NCI-H2171 treated with DMSO at 0.1 percent for 48 hours (cell line): ENCODE measurements at regions not wholly inside any gene's neighbourhood (a gene's known extent, or its start where the extent isn't known, plus 50 kb on each side); places are given as distances from the start of the nearest gene placed in this dataset.
"Not testable (repeated sequence)": the region's sequence is repeated elsewhere in the genome, so short reads cannot be mapped to it uniquely, and the experiment has no call there.

Experiments
- DNase-seq: peaks from one replicate; lab custom pipeline; 2025; lab: John Stamatoyannopoulos, UW

DNA sequence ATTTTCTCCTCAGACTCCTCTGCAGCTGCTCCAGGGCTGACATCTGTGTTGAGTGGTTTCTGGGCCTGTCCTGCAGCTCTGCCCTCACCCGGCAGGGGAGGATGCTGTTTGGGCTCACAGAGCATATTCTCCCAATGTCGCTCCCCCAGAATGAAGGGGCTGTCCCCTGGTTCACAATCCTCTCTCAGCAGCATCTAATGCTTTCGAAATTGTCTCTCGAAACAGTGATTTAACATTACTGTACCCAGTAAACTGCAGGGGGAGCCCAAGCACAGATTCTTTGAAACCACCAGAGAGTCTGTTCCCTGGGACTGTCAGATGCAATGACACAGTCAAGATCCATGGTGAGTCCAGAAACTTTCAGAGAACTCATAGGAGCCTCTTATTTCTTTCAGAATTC, 1135.2 kb downstream of the TMEM121 start:
- DNase-seq, result not testable (repeated sequence)

DNA sequence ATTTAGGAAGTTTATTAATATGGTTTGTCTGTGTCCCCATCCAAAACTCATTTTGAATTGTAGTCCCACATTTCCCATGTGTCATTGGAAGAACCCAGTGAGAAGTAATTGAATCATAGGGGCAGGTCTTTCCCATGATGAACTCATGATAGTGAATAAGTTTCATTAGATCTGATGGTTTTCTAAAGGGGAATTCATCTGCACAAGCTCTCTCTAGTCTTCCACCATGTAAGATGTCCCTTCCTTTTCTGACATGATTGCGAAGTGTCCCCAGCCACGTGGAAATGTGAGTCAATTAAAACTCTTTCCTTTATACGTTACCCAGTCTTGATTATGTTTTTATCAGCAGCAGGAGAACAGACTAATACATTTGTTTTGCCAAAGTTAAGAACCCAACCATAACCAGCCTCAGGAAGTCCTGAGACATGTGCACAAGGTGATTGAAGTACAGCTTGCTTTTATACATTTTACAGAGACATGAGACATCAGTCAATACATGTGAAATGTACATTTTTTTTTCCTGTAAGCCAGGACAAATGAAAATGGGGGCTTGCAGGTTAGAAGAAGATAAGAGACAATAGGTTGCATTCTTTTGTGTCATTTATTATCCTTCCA, 1136.7 kb downstream of the TMEM121 start:
- DNase-seq, result no peak

DNA sequence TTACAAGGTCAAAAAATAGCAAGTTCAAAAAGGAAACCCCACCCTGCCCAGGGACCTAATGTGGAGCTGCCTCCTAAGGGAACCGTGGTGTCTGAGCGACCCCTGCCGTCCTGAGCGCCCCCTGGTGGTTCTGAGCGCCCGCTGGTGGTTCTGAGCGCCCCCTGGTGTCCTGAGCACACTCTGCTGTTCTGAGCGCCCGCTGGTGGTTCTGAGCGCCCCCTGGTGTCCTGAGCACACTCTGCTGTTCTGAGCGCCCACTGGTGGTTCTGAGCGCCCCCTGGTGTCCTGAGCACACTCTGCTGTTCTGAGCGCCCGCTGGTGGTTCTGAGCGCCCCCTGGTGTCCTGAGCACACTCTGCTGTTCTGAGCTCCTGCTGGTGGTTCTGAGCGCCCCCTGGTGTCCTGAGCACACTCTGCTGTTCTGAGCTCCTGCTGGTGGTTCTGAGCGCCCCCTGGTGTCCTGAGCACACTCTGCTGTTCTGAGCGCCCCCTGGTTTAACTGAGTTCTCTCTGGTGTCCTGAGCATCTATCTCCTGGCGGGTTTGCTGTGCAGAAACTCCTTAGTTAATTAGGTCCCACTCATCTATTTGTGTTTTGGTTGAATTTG, 1137.5 kb downstream of the TMEM121 start:
- DNase-seq, result not testable (repeated sequence)

DNA sequence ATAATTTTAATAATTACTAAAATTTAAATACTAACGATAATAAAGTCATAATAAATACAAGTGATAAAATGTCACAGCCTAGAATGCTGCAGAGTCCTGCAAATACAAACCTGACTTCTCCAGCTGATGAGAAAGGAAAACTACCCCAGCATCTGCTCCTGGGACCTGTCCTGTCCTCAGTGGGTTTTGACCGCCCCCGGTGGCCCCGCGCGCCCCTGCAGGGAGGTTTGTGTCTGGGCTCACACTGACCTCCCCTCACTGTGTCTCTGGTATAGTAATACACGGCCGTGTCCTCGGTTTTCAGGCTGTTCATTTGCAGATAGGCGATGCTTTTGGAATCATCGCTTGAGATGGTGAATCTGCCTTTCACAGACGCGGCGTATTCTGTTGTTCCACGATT, 1139.4 kb downstream of the TMEM121 start:
- no peak for DNase-seq

DNA sequence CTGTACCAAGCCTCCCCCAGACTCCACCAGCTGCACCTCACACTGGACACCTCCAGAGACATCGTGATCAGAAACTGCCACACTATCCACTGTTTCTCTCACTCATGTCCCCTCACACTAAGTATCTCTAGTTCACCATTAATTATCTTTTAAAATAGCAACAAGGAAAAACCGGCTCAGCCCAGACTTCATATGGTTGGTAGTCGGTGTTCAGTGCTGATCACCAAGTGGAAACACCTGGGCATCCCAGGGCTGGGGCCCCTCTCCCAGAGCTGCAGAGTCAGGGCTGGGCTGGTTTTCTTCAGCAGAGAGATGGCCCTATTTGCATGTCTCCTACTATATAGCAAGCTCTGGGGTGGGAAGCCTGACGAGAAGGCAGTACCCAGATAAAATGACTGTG, 1140.0 kb downstream of the TMEM121 start:
- DNase-seq, result no peak

DNA sequence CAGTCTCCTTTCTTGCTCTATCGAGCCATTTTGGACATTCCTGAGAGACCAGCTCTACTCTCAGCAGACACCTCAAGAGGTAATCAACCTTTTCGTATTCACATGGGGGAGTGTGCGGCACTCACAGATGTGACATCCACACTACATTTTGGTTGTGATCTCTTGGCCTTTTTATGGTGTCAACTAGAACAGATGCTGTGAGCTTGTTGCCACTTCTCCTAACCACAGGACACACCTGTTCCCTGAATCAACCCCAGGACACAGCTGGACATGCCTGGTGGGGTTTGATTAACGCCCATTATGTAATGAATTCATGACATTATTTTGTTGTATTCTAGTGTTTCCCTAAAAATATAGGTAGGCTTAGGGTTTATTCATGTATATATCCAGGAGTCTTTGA, 1143.6 kb downstream of the TMEM121 start:
- no peak for DNase-seq

DNA sequence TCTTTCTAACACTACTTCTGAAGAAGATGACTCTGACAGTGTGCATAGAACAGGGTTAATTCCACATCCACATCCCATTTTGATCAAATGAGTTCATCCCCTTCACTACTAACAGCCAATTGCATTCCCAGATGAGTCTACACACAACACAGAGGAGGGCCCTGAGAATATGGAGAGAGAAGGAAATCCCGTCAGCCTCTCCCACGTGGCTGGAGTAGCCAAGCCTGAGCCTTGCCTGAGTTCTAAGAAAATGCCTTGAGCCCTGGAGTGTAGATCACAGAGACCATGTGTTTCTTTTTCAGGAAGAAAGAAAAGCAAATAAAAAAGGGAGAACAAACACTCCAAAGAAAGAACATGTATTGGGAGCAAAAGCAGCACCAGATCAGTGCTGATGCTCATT, 1147.7 kb downstream of the TMEM121 start:
- not testable (repeated sequence) for DNase-seq

DNA sequence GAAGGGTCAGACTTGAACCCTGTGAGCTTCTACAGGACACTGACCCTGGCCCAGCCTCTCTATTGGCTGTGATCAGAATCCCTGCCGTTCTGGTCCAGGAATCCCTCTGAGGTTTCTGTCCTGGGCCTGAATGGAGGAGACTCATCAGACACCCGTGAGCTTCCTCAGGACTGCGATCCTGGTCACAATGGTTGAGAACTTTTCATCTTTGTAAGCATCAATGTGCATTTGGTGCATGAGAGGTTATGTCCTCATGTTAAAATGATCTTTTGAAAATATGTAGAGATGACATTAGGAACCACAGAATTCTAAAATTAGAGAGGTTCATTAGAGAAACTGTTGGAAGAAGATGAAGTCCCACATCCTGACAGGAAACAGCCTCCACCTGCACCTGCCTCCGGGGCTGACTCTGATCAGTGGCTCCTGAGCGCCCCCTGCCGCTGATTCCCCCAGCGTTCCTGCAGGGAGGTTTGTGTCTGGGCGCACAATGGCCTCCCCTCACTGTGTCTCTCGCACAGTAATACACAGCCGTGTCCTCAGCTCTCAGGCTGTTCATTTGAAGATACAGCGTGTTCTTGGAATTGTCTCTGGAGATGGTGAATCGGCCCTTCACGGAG, 1148.2 kb downstream of the TMEM121 start:
- not testable (repeated sequence) for DNase-seq

DNA sequence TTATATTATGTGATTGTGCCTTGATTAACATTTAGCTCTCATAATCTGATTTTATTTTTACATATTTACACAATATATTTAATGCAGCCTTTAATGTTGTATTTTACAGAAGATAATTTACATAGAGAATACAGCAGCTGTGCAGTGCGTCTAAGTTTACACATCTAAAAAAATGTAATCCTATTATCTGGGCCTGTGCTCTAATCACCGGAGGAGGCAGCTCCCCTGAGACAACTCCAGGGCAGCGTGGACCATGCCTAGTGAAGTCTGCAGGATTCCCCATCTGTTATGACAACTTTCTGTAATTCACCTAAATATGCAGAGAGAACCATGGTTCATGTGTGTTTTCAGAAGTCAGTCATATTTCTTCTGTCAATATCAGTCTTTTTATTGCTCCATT, 1149.3 kb downstream of the TMEM121 start:
- DNase-seq, result peak; percentile 78

DNA sequence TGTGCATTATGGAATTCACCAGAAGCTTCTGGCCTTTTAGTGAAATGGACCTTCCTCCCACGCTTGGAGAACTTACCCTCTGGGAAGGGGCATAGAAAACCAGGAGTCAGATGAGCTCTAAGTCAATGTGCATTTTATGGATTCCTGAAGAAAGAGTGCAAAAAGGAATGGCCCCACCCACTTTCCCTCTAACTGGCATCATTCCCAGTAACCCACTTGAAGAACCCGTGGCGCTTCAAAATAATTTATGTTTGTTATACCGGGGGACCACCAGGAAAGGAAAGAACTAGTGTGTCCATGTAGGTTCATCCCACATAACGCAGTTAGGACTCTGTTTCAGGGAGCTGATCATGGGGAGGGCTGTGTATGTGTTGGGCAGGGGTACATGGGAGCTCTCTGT, 1153.4 kb downstream of the TMEM121 start:
- no peak for DNase-seq

DNA sequence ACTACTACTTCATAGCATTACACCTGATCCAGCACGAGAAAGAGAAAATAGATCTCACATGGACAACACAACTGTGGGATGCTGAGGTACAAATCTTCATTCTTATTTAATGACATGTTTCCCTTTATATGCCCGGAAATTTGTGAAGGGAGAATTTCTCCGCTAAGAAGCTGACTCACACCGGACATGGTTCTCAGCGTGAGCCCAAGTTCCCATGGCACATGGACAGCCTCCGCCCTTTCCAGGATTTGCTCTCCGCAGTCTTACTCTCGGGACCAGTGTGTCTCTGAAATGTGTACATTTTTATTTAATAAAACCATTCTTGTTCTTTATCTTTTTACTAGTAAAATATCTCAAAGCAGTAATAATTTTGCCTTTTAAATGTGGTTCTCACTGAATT, 1154.8 kb downstream of the TMEM121 start:
- no peak for DNase-seq

DNA sequence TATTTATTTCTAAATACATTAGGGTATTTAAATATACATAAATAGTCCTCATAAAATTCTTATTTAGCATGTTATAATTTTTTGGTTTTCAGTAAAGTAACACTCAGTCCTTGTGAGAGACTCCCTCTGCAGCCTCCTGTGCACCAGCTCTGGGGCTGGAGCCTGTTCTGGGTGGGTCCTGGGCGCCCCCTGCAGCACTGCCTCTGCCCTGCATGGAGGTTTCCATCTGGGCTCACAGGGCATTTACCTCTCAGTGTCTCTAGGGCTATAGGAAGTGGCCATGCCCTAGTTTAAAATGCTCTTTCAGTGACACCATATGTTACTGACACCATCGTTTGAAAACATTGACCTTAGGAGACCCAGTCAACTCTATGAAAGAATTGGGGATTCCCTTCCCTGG, 1155.2 kb downstream of the TMEM121 start:
- no peak for DNase-seq

DNA sequence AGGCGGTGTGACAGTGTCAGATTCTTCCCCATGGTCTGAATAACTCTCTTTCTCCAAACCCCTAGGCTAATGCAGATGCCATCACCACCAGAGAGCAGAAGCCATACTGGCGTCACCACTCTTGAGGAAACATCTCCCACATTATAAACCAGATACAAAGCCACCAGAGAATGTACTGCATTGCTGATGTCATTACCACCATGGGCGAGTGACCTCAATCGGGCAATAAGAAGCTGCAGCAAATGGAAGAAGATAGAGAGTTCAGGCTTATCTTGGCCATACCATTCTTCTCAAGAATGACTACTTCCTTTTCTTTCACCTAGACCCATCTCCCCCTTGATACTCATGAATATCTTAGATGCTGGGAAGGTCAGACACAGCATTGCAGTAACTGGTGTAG, 1157.2 kb downstream of the TMEM121 start:
- DNase-seq, result no peak

DNA sequence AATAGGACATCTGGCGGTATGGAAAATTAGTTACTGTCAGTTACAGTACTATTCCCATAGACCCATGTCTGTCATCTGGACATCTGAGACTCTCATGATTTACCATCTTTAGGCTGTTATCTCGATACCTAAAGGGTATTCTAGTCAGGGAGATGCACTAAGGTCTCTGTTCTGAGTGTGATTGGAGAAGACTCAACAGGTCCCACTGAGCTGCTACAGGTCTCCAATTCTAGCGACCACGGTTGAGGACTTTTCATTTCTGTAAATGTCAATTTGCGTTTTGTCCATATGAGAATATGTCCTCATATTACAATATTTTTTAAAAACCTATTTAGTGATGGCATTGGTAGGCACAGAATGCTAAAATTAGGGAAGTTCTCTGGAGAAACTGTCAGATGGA, 1160.2 kb downstream of the TMEM121 start:
- no peak for DNase-seq

DNA sequence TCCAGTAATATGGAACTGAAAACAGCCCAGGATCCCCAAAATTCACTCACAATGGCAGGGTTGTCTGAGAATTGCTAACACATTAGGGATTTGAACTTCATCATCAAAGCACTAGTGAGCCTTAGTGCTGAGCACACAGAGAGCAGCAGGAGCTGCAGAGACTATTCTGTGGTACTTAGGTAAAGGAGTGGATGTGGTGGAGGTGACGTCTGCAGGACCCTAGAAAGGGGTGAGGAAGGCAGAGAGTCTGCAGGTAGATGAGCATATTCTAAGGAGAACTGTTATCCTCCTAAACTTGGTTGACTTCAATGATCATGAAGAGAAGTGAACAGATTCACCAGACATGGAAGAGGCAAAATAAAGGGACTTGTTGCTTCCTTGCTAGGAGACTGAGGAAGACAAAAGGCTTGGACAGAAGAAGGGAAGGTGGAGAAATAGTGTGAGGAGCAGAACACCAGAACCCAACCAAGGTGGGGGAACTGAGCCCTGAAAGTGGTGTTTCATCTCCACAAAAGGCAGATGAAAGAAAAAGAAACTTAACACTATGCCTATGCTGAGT, 1164.0 kb downstream of the TMEM121 start:
- no peak for DNase-seq

DNA sequence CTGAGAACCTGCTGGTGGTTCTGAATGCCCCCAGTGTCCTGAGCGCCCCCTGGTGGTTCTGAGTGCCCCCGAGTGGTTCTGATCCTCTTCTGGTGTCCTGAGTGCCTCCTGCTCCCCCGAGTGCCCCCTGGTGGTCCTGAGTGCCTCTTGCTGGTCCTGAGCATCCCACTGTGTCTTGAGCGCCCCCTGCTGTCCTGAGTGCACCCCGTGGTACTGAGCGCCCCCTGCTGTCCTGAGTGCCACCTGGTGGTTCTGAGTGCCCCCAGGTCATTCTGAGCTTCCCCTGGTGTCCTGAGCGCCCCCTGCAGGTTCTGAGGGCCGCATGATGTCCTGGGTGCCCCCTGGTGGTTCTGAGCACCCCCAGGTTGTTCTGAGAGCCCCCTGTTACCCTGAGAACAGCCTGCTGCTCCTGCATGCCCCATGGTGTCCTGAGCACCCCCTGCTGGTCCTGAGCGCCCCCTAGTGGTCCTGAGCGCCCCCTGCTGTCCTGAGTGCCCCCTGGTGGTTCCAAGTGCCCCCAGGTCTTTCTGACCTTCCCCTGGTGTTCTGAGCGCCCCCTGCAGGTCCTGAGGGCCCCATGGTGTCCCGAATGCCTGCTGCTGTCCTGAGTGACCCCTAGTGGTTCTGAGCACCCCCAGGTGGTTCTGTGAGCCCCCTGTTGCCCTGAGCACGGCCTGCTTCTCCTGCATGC, 1165.4 kb downstream of the TMEM121 start:
- DNase-seq, result no peak

DNA sequence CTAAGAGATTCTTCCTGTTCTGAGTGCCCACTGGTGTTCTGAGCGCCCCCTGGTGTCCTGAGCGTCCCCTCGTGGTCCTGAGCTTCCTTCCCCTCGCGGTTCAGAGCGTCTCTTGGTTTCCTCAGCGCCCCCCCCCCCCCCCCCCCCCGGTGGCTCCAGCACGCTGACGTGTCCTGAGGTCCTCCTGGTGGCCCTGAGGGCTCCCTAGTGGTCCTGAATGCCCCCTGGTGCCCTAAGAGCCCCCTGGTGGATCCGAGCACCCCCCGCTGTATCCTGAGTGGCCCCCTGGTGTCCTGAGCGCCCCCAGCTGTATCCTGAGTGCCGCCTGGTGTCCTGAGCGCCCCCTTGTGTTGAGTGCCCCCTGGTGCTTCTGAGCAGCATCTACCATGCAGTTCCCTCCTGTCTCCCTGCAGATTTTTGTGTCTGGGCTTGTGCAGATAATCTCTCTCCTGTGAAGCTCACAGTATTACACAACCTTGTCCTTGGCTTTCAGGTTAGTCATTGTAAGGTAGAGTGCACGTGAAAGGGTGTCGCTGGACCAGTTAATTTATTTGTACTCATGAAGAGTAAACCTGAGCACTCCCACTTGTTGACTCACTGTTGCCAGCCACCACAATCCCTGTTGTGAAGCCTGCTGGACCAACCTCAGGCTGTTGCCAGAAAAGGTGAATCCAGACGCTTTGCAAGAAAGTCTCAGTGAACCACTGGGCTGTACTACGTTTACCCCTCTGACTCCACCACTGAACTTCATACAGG, 1168.4 kb downstream of the TMEM121 start:
- DNase-seq, result no peak

DNA sequence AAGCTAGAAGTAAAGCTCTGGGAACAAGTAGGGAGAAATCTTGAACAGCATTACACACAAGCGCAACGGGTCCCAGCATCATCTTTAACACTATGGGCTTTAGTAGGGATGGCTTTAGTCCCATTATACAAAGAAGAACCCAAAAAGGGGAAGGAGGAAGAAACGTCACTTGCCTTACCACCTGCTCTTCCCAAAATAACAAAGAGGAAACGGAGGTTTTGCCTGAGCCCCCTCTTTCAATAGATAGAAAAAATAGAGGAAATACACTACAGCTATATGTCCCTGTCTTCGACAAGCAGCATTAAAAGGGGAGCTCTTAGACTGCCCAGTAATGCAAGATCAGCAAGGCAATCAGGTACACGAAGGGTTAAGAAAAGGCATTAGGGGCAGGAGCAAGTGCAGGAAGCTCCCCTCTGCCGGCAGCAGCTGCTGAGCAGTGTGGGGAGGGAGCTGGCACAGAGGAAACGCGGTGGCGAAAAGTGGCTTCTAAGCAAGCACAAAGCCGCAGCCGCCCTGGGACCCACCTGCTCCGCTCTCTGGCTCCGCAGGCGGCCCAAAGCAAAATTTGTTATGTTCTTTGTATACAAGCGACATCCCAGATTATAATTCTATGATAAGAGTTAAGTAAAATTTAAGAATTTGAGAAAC, 1172.4 kb downstream of the TMEM121 start:
- not testable (repeated sequence) for DNase-seq

DNA sequence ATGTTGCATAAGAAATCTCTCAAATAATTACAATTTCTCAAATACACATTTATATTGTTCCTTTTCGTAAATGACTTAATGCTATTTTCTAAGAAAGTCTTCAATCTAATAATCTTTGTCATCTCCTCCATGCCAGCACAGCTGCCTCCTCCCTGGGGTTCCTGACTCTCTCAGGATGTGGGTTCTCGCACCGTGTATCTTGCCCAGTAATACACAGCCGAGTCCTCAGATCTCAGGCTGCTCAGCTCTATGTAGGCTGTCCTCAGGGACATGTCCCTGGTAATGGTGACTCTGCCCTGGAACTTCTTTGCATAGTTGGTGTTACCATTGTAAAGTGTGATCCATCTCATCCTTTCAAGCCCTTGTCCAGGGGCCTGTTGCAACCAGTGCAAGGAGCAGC, 1177.3 kb downstream of the TMEM121 start:
- not testable (repeated sequence) for DNase-seq

DNA sequence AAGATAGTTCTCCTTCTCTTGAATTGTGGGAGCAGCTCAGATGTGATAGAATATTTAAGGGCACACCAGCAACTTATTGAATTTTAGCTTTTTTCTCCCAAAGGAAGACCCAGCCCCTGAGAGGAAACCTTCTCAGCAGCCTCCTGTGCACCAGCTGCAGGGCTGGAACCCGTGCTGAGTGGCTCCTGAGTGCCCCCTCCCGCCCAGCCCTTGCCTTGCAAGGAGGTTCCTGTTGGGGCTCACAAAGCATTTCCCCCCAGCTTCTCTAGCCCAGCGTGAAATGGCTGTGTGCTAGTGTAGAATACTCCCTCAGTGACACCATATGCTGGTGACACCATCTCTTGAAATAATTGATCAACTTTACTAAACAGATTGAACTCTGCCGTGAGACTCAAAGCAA, 1180.1 kb downstream of the TMEM121 start:
- DNase-seq, result not testable (repeated sequence)

DNA sequence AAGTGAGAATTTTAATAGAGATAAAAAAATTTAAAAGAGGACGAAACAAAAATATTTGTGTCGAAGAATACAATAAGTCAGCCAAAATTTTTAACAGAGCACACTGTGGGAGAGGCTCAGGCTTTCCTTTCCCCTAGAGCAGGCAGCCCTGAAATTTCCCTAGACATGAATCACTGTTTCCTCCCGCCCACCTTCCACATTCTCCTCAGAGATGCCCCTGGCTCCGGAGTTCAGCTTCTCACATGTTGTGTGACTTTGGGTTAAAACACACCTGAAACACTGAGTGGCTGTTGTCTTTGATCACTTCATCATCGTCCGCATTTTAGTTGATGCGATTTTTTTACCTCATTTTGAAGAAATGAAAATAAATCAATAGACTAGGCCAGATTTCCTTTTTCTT, 1183.8 kb downstream of the TMEM121 start:
- DNase-seq, result not testable (repeated sequence)

DNA sequence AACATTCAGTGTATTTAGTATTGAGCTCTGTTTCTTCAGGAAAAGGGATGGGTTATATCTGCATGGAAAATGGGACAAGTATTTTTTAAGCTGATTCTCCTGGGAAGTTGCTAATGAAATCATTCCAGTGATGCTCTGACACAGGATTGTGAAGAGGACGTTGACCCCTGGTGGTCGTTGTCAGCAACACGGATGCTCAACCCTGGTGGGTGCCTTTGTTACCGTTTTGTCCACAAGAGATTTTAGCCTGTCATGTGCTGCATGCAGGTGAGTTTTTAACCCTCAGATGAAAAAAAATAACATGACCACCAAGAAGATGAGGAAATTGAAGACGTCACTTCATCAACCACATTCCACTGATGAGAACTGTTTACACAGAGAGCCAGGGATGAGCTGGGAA, 1186.1 kb downstream of the TMEM121 start:
- DNase-seq, result not testable (repeated sequence)
